GM12875 (cell line): ENCODE measurements at regions not wholly inside any gene's neighbourhood (a gene's known extent, or its start where the extent isn't known, plus 50 kb on each side); places are given as distances from the start of the nearest gene placed in this dataset.
A peak's percentile ranks its signal among the peaks of the same experiment; 100 is the strongest.

Experiments
- H3K4me3 ChIP-seq: one replicate; pipeline ENCODE4 v1.5.1; 2011; ENCODE audit warnings: low read depth, low read length, control low read depth
- TF ChIP-seq, protein P1 (sequence below): IDR thresholded peaks from 2 replicates; pipeline ENCODE4 v1.5.1; 2011; ENCODE audit warnings: low read depth, mild to moderate bottlenecking, control low read depth, inconsistent platforms, low read length, moderate library complexity, borderline replicate concordance; ENCODE audit not compliant: insufficient read depth

- no peak overlapping the region for H3K4me3 ChIP-seq
- TF ChIP-seq, protein P1, sequence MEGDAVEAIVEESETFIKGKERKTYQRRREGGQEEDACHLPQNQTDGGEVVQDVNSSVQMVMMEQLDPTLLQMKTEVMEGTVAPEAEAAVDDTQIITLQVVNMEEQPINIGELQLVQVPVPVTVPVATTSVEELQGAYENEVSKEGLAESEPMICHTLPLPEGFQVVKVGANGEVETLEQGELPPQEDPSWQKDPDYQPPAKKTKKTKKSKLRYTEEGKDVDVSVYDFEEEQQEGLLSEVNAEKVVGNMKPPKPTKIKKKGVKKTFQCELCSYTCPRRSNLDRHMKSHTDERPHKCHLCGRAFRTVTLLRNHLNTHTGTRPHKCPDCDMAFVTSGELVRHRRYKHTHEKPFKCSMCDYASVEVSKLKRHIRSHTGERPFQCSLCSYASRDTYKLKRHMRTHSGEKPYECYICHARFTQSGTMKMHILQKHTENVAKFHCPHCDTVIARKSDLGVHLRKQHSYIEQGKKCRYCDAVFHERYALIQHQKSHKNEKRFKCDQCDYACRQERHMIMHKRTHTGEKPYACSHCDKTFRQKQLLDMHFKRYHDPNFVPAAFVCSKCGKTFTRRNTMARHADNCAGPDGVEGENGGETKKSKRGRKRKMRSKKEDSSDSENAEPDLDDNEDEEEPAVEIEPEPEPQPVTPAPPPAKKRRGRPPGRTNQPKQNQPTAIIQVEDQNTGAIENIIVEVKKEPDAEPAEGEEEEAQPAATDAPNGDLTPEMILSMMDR, result no peak
Measured at GRCh38 chr15:31973197-31973596, 57.1 kb upstream of the CHRNA7 start.

- TF ChIP-seq, protein P1, result no peak
- H3K4me3 ChIP-seq, result no peak overlapping the region
Measured at GRCh38 chr15:31974154-31974794, 56.0 kb upstream of the CHRNA7 start.

GRCh38 chr15:31974855-31975829 lies 55.2 kb upstream of the CHRNA7 start:
- TF ChIP-seq, protein P1, result peak; percentile 63
- H3K4me3 ChIP-seq, result no peak overlapping the region

DNA sequence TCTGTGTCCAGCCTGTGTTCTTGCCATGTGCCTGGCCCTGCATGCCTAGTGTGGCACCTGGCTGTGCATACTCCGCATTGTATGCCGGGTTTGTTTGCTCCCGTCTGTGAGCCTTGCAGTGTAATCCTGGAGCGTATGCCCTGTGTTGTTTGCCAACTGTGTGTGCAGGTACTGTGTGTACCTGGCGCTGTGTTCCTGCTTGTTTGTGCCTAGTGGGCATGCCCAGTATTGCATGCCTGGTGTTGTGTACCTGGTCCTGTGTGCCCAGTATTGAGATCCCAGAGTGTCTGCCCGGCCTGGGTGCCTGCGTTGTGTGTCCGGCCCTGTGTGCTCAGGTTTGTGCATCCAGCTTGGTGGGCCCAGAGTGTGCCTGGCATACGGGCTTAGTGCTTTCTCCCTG lies 54.5 kb upstream of the CHRNA7 start:
- TF ChIP-seq, protein P1, result peak; percentile 29; the same call in 1 of the 2 replicates
- no peak overlapping the region for H3K4me3 ChIP-seq

DNA sequence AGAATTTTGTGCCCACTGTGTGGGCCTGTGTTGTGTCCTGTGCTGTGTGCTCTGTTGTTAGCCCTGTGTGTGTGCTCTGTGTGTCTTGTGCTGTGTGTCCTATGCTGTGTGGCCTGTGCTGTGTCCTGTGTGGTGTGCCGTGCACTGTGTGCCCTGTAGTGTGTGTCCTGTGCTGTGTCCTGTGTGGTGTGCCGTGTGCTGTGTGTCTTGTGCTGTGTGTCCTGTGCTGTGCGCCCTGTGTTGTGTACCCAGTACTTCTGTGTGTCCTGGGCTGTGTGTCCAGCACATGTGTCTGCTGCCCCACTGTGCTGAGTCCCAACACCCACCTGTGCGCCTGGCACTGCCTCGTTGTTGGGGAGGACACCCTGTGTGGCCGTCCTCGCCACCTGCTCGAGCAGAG lies 53.2 kb upstream of the CHRNA7 start:
- TF ChIP-seq, protein P1, result no peak

DNA sequence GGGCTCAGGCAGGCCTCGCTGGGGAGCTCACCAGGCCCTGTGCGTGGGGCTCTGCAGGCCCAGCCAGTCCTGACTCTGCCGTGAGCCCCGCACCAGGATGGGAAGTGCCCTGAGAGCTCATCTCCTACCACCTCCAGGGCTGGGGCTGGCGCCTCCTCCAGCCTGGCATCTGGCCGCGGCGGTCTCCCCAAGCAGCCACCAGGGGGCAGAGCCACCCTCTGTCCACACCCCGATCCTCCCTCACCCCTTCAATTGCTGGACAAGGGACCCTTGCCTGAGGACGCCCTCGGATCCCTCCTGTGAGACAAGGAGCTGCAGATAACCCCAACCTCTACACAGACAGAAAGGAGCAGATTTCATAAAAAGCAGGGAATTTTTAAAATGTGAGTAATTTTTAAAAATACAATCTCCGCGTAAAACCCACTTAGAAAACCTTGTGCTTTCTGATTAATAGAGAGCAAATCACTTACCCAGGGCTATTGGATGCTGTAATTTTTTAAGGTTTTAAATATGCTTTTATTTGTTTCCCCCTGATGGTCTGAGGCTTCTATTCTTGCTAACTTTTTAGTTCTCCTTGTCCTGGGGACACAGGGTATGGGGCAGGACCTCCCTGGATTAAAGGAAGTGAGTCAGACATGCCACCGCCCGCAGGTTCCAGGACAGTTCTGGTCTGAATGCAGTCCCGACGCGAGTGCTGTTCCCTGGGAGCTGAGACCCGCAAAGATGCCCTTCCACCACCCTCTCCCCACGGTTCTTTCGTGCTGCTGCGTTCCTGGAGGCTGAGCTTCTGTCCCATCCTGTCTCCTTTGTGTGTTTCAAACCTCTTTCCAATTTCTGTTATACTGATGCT lies 52.3 kb upstream of the CHRNA7 start:
- H3K4me3 ChIP-seq, result no peak overlapping the region
- TF ChIP-seq, protein P1, result peak; percentile 90

More for the DNA sequence above, 53.2 kb upstream of the CHRNA7 start:
- no peak overlapping the region for H3K4me3 ChIP-seq
